ENCODE measurements at regions not wholly inside any gene's neighbourhood (a gene's known extent, or its start where the extent isn't known, plus 50 kb on each side); places are given as distances from the start of the nearest gene placed in this dataset.

- TF ChIP-seq CTCF (conservative IDR thresholded peaks at IDR 0.05; ENCODE audit: low read depth, low read length) = no peak
- TF ChIP-seq EZH2 (IDR thresholded peaks at IDR 0.05; ENCODE audit: borderline replicate concordance, low read depth, low read length, poor library complexity, severe bottlenecking) = no peak
Observed at GRCh38 chr5:145105384-145105783, 729.8 kb downstream of the PRELID2 start.

All from A673 (cell line).